ENCODE measurements at regions not wholly inside any gene's neighbourhood (a gene's known extent, or its start where the extent isn't known, plus 50 kb on each side); places are given as distances from the start of the nearest gene placed in this dataset.

DNA sequence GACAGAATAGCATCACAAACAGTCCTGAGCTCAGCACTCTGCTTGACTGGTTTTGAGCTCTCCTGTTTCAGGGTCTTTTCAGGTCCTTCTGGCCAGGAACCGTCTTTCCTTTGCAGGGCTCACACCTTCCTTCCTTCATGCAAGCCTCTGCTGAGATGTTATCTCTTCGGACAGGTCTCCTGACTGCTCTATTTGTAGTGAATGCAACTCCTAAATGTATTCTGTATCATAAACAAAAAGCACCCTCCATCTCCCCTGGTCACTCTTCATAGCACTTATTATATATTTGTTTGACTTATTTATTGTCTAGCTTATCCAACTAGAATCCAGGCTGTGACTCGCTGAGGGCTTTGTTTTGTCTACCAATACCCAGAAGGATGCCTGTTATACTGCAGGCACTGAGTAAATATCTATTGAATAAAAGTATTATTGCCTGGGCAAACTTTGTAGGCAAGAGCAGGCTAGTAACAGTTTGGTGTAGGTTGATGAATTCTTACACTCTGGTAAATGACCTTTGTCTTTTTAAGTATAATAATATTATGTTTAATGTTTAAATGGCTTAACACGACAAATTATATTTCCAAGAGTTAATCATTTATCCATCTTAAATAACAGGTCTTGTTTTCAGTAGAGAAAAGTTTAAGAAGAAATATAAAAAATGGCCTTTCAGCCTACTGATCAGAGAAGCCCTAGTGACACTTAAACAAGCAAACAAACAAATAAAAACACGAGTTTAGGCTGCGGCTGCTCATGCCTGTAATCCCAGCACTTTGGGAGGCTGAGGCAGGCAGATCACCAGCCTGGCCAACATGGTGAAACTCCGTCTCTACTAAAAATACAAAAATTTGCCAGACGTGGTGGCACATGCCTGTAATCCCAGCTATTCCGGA lies 199.7 kb downstream of the BCAS1 start:
- intact Hi-C loops (cut with DNase I; ENCODE audit: low total_unique reads), result no loop called here
- H3K36me3 ChIP-seq, result no peaks in the 10 kb centered on the region
- H3K27ac ChIP-seq, result peak overlapping the region; percentile 34 to 83 (median 74)
- no peaks in the 10 kb centered on the region for H3K9me3 ChIP-seq
- H3K4me3 ChIP-seq, result no peak overlapping the region
- WGBS, 5 donors, result 71 to 84% (median 83%) methylated on average over 9 of the region's 9 CpGs
- DNase-seq, result no peak
- H3K4me1 ChIP-seq, result peaks cover 25 to 78% (median 66%) of the 10 kb centered on the region in 6 donors
- TF ChIP-seq POLR2AphosphoS5 (IDR thresholded peaks at IDR 0.05), result no peak
- TF ChIP-seq POLR2A (IDR thresholded peaks at IDR 0.05), result no peak
- TF ChIP-seq, protein P1, sequence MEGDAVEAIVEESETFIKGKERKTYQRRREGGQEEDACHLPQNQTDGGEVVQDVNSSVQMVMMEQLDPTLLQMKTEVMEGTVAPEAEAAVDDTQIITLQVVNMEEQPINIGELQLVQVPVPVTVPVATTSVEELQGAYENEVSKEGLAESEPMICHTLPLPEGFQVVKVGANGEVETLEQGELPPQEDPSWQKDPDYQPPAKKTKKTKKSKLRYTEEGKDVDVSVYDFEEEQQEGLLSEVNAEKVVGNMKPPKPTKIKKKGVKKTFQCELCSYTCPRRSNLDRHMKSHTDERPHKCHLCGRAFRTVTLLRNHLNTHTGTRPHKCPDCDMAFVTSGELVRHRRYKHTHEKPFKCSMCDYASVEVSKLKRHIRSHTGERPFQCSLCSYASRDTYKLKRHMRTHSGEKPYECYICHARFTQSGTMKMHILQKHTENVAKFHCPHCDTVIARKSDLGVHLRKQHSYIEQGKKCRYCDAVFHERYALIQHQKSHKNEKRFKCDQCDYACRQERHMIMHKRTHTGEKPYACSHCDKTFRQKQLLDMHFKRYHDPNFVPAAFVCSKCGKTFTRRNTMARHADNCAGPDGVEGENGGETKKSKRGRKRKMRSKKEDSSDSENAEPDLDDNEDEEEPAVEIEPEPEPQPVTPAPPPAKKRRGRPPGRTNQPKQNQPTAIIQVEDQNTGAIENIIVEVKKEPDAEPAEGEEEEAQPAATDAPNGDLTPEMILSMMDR (IDR thresholded peaks at IDR 0.05 in 8 of 11, conservative IDR thresholded peaks at IDR 0.05 in 3 of 11), result no peak
- H3K27me3 ChIP-seq (replicated peaks in 1 of 7), result no peaks in the 10 kb centered on the region

DNA sequence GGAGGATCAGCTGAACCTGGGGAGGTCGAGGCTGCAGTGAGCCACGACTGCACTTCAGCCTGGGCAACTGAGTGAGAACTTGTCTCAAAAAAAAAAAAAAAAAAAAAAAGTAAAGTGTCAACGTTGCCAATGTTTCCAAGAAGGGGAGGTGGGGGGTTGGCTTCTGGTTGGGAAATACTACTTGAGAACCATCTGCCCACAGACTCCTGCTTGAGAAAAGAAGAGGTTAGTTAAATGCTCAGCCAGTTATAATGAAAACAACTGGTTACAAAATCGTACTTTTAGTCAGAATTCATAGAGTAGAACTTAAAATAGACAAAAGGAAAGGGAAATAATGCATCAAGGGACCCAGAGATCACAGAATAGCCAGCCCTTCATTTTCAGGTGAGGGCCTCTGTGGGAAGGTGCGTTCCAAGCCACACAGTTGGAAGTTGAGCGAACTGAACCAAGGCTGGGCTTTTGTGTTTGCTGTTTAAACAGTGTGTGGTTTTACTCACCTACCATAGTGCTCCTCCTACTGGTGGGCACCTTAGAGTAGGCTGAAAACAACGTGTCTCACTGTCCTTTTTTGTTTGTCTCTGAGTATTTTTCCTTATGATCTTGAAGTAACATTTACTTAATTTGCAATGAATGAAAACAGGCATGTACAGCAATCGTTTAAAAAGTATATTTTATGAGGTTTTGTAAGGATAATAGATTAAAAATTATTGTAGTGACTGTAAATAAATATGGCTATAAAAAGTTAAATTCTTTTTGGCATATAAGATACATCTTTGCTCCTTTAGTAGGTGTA lies 200.7 kb downstream of the BCAS1 start:
- Histone ChIP-seq H3K9me3 (no peaks in the 10 kb centered on the region), H3K27ac (peak overlapping the region; percentile 62 to 83 (median 69)), H3K27me3 (replicated peaks in 1 of 7) (no peaks in the 10 kb centered on the region), H3K4me3 (peak overlapping the region in 1 of 8 donors; percentile 27), H3K4me1 (peaks cover 33 to 88% (median 76%) of the 10 kb centered on the region in 6 donors), H3K36me3 (no peaks in the 10 kb centered on the region)
- DNase-seq, result no peak
- intact Hi-C loops (cut with DNase I; ENCODE audit: low total_unique reads), result no loop called here
- 13 to 21% (median 18%) methylated on average over 8 of the region's 8 CpGs for WGBS, 5 donors
- TF ChIP-seq, protein P1 (IDR thresholded peaks at IDR 0.05 in 8 of 11, conservative IDR thresholded peaks at IDR 0.05 in 3 of 11), result peak; percentile 45 to 85 (median 79)
- TF ChIP-seq POLR2AphosphoS5 (IDR thresholded peaks at IDR 0.05) (no peak), POLR2A (IDR thresholded peaks at IDR 0.05) (no peak)

DNA sequence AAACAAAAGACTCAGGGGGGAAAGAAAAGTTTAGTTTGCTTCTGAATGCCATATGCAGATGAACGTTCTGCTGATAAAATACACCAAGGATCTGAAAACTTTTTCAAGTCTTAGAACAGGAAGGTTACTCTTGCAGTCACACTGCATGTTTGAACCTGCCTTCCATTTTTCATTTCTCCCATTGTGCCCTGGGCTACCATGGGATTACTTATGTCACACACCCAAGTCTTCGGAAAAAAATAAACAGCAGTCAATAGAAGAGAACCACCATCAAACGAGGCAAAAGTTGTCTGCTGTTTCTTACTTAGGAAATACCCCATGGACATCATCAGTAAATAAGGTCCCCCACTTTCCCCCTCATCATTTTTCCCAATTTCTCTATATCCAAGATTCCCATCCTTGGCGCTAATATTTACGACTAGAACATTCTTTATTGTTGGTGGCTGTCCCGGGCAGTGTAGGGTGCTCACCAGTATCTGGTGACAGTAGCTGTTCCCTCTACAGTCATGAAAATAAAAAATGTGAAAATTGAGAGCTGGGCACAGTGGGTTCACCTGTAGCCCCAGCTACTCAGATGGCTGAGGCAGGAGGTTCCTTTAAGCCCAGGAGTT lies 202.5 kb downstream of the BCAS1 start:
- Histone ChIP-seq H3K27me3 (replicated peaks in 1 of 7) (no peaks in the 10 kb centered on the region), H3K9me3 (no peaks in the 10 kb centered on the region), H3K4me1 (peaks cover 33 to 79% (median 67%) of the 10 kb centered on the region in 6 donors), H3K27ac (peak overlapping the region; percentile 58 to 88 (median 78)), H3K4me3 (no peak overlapping the region), H3K36me3 (no peaks in the 10 kb centered on the region)
- DNase-seq, result no peak
- WGBS, 5 donors, result 86 to 92% (median 88%) methylated on average over 6 of the region's 6 CpGs
- TF ChIP-seq, protein P1 (IDR thresholded peaks at IDR 0.05 in 8 of 11, conservative IDR thresholded peaks at IDR 0.05 in 3 of 11), result no peak
- TF ChIP-seq POLR2AphosphoS5 (IDR thresholded peaks at IDR 0.05) (no peak), POLR2A (IDR thresholded peaks at IDR 0.05) (no peak)
- intact Hi-C loops (cut with DNase I; ENCODE audit: low total_unique reads), result no loop called here

Measured in spleen (tissue), 11 donors.